HG03064 (cell line): ENCODE measurements at regions not wholly inside any gene's neighbourhood (a gene's known extent, or its start where the extent isn't known, plus 50 kb on each side); places are given as distances from the start of the nearest gene placed in this dataset.
"Not testable (repeated sequence)": the region's sequence is repeated elsewhere in the genome, so short reads cannot be mapped to it uniquely, and the experiment has no call there.

ENCODE experiments used
- ATAC-seq: cut with Tn5 transposase; IDR thresholded peaks from one replicate; pipeline ENCODE4 v1.9.1; 2021; ENCODE audit warnings: low read depth; ENCODE audit not compliant: unreplicated experiment

GRCh38 chr10:33635967-33636515 lies 301.6 kb upstream of the NRP1 start:
- ATAC-seq: no peak

GRCh38 chr10:33632432-33632831 lies 298.0 kb upstream of the NRP1 start:
- ATAC-seq: no peak

GRCh38 chr10:33631991-33632390 lies 297.5 kb upstream of the NRP1 start:
- ATAC-seq: no peak

- ATAC-seq: no peak
Measured at GRCh38 chr10:33630761-33631160, 296.3 kb upstream of the NRP1 start.

- ATAC-seq: no peak
Measured at GRCh38 chr10:33627611-33628010, 293.1 kb upstream of the NRP1 start.

- no peak for ATAC-seq
Measured at GRCh38 chr10:33626798-33627466, 292.5 kb upstream of the NRP1 start.

- ATAC-seq: no peak
Measured at GRCh38 chr10:33623669-33624068, 289.2 kb upstream of the NRP1 start.

GRCh38 chr10:33621101-33621500 lies 286.6 kb upstream of the NRP1 start:
- ATAC-seq: no peak

- no peak for ATAC-seq
Measured at GRCh38 chr10:33618196-33618595, 283.7 kb upstream of the NRP1 start.

GRCh38 chr10:33617381-33618080 lies 283.1 kb upstream of the NRP1 start:
- no peak for ATAC-seq

GRCh38 chr10:33616956-33617355 lies 282.5 kb upstream of the NRP1 start:
- no peak for ATAC-seq

GRCh38 chr10:33612551-33612950 lies 278.1 kb upstream of the NRP1 start:
- no peak for ATAC-seq

- no peak for ATAC-seq
Measured at GRCh38 chr10:33612116-33612515, 277.6 kb upstream of the NRP1 start.

- no peak for ATAC-seq
Measured at GRCh38 chr10:33611423-33611822, 277.0 kb upstream of the NRP1 start.

- ATAC-seq: no peak
Measured at GRCh38 chr10:33609546-33609945, 275.1 kb upstream of the NRP1 start.

GRCh38 chr10:33602278-33602677 lies 267.8 kb upstream of the NRP1 start:
- ATAC-seq: no peak

- no peak for ATAC-seq
Measured at GRCh38 chr10:33600381-33600780, 265.9 kb upstream of the NRP1 start.

GRCh38 chr10:33596422-33596821 lies 262.0 kb upstream of the NRP1 start:
- ATAC-seq: no peak

GRCh38 chr10:33594475-33594874 lies 260.0 kb upstream of the NRP1 start:
- ATAC-seq: no peak

- ATAC-seq: no peak
Measured at GRCh38 chr10:33588974-33589600, 254.6 kb upstream of the NRP1 start.

- ATAC-seq: not testable (repeated sequence)
Measured at GRCh38 chr10:33584596-33584995, 250.1 kb upstream of the NRP1 start.

GRCh38 chr10:33579996-33580395 lies 245.5 kb upstream of the NRP1 start:
- no peak for ATAC-seq
